SKM-1 (cell line): ENCODE measurements at regions not wholly inside any gene's neighbourhood (a gene's known extent, or its start where the extent isn't known, plus 50 kb on each side); places are given as distances from the start of the nearest gene placed in this dataset.

Source experiments
- DNase-seq: peaks from one replicate; lab custom pipeline; 2025; ENCODE audit not compliant: unreplicated experiment; lab: John Stamatoyannopoulos, UW

DNA sequence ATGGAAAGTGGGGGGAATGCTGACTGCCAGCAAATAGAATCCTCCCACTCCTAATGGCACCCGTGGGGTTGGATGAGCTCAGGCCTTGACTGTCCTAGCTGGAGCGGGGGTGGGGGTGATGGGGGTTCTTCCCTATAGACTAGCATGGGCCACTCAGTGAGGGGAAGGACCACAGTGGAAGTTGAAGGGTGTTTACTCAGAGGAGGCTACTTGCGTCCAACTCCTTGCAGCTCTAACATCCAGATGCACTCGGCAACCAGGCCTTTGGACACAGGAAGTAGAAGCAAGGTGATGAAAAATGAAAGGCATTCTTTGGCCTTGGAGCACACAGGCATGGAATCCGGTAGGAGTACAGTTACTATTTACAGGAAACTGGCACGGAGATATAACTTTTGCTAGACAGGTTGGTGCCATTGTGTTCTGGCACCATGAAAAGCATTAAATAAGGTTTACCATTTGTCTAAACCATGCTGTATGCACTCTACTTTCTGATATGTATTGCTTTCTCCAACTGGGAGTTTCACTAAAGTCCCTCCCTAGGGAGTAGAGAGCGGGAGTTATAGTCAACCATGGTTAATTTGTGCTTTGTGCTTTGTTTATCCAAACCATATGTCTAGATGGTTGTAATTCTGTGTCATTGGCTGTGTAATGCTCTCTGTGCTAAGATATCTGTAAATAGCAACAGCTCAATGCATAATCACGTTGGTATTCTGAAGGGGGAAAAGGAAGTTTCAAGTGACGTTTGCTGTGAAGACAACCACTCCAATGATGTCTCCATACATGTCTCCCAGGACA lies 125.3 kb downstream of the TSHZ3 start:
- DNase-seq, result no peak

DNA sequence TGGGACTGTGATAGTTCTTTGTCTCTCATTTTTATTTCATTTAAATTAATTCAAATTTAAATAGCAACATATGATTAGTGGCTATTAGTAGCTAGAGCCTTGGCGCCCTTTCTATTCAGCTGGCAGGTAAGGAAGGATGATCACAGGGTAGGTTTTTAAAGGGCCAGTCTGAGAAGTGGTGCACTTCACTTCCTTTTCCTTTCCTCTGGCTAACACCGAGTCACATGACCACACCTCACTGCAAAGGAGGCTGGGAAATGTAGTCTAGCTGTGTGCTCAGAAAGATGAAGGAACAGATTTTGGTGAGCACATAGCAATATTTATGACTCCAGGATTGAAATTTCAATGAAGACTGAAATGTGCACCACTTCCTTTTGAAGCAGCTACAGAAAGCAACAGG lies 128.7 kb downstream of the TSHZ3 start:
- DNase-seq, result no peak

DNA sequence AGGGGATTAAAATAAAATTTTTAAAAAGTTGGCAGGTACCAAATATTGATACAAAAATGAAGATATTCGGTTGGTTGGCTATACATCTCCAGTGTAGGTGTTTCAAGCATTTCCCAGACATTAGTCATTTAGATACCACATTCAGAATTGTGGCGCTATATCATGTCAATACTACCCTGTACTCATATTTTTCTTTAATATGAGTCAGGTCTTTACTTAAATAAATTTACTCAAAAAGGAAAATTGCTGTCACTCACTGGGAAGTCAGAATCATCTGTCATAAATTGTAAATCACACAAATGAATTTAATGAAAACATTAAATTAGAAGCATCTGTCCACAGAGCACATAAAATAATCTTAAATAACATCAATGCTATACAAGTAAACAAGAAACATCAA lies 134.2 kb downstream of the TSHZ3 start:
- DNase-seq, result no peak

DNA sequence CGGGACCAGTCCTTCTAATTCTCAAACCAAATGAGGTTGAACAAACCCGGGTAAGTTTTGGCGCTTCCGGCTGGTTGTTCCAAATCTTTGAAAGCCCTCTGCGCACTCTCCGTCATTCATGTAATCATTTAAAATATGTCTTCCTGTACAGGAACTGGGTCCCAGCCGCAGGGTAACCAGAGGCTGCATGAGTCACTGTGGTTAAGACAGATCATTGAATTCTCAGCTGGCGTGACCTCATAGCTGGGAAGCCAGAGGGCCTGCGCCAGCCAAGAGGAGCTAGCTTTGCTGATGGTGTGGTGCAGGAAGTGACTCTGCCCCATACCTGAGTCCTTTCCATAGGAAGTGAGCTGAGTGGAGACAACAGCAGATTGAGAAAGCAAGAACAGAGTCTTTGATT lies 135.2 kb downstream of the TSHZ3 start:
- DNase-seq, result peak; percentile 84

DNA sequence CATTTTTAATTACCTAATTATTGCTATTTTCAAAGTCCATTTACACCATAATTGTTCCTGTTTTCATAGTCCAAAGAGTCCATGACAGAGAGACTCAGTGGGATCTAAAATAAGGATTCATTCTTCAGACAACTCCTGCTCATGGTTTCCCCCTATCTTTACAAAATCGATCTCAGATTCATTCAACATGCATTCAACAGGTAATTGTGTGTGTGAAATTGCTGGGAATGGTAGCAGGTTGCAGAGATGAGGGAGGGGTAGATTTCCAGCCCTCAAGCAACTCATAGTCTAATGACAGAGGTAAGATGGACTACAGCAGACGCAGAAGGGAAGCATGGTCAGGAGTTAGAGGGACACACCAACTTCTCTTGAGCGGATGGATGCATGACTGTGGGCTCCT lies 138.1 kb downstream of the TSHZ3 start:
- DNase-seq, result no peak

DNA sequence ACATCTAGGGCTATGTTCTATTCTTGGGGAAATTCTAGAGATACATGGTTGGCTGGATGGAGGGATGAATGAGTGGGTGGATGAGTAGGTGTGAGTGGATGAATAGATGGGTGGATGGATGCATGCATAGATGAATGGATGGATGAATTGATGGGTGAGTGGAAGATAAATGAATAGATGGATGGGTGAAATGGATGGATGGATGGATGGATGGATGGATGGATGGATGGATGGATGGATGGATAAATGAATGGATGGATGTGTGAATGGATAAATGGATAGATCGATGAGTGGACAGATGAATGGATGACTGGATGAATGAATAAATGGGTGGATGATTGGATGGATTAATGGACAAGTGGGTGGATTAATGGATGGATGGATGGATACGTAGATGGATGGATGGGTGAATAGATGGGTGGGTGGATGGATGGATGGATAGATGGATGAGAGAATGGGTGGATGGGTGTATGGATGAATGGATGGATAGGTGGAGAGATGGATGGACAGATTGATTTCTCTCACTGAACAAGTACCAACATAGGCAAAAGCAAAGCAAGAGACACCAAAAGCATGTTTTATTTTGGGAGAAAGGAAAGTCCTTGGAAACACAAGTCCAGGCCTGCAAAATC lies 143.2 kb downstream of the TSHZ3 start:
- DNase-seq, result no peak

DNA sequence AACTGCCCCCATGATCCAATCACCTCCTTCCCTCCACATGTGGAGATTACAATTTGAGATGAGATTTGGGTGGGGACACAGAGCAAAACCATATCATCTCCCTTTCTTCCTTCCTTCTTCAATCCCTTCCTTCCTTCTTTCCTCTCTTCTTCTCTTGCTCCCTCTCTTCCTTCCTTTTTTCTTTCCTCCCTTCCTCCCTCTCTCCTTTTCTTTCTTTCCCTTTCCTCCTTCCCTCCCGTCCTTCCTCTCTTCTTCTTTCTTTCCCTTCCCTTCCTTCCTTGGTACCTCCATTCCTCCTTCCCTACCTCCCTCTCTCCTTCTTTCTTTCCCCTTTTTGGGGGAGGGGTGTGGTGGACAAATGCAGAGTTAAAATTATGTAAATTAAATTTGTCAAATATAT lies 145.1 kb downstream of the TSHZ3 start:
- no peak for DNase-seq

DNA sequence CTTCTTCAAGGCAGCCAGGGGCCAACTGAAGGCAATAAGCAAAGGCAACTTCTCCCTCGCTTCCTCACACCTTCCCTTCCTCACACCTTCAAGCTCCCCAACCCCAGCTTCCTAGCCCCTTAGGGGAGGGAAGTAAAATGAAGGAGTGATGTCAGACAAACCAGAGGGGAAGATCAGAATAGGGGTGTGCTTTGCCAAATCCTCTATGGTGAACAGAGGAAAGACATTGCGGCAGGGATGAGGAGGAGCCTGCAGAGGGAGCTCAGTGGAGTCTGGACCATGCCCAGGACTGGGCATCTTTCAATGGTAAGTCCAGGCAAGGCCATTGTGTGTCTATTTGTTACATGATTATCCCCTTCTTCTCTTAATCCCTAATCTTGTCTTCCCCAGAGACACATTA lies 164.0 kb downstream of the TSHZ3 start:
- DNase-seq, result no peak

DNA sequence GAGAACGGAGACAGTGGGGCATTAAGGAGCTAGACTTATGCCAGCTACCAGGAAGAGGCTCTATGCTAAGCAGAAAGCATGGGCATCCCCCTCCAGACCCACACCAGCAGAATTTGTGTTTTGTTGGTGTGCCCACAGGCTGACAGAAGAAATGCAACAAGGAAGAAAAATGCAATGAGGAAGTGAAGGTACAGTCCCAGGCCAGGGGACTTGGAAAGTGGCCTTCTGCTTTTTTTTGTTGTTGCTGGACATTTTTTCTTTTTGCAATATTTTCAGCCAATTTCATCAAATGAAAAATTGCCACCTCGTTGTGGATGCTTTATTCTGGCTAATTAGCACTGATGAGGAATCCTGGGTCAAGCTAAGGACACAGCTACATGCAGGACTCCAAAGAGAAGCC lies 167.7 kb downstream of the TSHZ3 start:
- DNase-seq, result no peak

DNA sequence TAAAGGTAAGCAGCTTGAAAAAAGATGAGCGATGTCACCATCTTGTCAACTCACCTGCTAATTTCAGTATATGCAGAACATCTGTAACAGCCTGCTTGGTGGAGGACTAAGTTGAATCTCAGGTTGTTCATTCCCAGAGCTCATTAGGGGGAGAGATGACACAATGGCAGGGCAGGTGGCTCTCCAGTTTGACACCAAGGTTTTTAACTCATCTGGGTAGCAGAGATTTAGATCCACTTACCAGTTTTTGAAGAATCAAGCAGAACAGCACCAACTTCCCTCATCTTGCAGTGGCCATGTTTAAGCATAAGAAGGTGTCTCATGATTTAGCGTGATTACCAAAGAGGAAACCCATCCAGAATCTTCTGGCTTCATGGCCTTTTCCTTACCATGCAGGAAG lies 168.3 kb downstream of the TSHZ3 start:
- DNase-seq, result no peak

DNA sequence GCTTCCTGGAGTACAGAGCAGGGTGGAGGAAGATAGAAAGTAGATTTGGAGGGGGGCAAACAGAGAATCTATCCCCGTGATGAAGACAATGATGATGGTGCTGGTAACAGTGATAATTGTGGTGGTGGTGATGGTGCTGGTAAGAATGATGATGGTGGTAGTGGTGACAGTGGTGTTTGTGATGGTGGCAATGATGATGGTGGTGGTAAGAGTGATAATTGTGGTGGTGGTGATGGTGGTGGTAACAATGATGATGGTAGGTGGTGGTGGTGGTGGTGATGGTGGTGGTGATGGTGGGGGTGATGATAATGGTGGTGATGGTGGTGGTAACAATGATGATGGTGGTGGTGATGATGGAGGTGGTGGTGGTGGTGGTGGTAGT lies 169.8 kb downstream of the TSHZ3 start:
- no peak for DNase-seq

DNA sequence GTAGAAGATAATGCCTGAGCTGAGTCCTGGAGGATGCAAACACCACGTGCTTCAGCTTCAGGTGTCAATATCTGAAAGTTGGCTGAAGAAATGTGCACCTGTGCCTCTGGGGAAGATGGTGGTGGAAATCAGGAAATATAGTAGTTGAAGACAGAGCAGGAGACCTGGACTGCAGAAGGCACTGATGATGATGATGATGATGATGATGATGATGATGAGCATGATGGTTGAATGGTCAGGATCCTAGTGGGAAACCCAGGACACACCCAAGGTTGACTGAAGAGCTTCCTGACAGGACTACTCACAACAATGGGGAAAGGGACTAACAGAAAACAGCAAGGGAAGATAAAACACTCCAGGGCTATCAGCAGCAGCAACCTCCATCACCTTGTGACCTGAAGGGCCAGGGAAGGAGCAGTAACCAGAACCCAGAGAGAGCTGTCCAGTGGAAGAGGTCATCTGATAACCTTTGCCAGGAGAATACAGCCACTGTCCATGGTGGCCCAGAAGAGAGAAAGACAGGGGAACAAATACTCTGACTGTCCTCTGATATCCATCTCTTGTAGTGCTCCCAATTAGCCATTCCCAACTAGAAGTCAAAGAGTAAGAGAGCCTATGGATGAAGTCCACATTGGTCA lies 170.3 kb downstream of the TSHZ3 start:
- DNase-seq, result no peak

DNA sequence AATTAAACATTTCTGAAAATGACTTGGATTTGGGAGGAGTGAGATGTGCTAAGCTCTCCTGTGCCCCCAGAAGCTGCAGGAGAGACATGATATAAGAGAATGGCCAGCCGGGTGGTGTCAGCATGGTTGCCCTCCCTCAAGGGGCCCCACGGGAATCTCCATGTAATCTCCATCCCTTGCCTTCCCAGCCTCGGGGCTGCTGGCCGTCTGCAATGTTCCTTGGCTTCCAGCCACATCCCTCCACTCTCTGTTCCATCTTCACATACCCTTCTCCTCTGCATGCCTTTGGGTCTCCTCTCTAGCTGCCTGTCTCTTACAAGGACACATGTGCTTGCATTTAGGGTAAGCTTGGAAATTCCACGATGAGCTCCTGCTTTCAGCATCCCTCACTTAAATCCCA lies 172.0 kb downstream of the TSHZ3 start:
- no peak for DNase-seq

DNA sequence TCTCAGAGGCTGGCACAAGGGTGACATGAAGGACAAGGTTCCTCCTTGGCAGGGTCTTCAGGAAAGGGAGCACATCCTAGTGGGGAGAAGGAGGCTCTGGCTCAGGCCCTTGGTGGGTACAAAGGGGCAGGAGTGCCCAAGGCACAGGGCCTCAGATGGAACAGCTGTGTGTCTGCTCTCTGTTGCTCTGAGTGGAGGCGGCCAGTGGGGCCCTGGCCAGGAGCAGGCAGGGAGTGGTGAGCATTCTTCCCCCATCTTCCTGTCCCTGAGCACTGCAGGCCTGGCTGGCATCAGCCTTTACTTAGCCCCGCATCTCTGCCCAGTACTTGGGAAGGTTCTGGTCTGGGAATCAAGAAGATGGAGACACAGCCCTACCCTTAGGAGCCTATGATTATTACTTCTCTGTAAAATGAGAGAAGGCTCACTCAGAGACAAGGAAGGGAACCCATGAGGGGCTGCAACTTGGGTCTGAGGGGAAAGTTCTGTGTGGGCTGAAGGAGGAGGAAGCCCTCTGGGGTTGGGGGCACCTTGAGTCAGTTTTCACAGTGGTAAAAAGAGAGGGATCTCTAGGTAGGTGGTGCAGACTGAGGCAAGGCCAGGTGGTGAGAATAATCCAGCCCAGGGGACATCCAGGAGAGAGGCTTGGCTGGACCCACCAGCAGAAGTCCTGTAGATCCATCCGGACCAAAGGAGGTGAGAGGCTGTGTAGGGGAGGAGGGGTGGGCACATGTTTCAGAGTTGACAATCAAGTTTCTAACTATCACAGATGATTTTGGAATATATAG lies 173.5 kb downstream of the TSHZ3 start:
- no peak for DNase-seq

DNA sequence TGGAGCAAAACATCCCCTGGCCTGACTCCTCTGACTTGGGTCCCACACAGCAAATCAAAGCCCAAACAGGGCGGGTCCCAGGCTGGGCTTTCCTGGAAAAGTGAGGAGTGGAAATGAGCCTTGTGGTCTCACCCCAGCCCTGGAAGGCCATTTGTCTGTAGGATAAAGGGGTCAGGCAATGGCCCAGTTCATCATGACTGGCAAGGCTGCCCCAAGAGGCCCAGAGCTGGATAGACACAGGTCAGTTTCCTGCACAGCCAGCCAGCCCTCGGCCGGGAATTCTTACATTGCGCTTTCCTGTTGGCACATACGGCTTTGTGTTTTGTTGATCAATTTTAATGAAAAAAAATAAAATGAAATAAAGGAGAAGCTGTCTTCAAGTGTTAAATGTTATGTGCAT lies 174.3 kb downstream of the TSHZ3 start:
- DNase-seq, result no peak

DNA sequence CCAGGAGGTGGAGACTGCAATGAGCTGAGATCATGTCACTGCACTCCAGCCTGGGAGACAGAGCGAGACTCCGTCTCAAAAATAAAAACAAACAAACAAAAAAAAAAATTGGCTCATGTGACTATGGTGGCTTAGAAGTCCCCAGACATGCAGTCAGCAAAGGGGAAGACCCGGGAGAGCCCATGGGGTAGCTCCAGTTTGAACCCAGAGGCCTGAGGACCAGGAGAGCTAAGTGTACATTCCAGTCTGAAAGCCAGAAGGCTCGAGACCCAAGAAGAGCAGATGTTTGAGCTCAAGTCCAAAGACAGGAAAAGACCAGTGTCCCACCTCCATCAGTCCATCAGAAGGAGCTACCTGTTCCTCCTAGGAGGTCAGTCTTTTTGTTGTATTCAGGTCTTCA lies 175.2 kb downstream of the TSHZ3 start:
- DNase-seq, result no peak

DNA sequence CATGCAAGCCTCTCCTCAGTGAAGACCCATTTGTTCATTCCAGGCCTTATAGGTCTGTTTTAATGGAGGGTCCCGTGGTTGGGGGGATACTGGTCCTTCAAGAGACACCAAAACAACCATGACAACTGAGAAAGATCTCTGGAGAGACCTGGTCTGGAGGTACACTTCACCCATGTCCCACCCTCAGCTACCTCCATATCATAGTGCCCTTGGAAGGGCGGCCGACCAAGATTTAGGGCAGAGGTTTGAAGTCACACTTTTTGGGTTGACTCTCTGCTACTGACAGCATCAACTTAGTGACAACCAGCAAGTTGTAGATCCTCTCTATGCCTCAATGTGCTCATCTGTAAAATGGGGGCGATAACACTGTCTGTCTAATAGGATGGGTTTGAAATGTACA lies 177.3 kb downstream of the TSHZ3 start:
- no peak for DNase-seq

DNA sequence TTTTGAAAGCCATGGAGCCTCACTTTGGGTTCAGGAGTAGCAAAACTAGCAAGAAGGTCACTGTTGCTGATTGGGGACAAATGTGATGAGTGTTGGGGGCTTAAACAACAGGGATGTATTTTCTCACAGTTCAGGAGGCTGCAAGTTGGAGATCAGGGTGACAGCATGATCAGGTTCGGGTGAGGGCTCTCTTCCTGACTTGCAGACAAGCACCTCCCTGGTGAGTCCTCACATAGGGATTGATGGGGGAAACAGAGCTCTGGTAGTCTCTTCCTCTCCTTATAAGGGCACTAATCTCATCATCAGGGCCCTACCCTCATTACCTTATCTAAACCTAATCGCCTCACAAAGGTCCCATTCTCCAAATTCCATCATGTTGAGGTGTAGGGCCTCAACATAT lies 179.2 kb downstream of the TSHZ3 start:
- no peak for DNase-seq

DNA sequence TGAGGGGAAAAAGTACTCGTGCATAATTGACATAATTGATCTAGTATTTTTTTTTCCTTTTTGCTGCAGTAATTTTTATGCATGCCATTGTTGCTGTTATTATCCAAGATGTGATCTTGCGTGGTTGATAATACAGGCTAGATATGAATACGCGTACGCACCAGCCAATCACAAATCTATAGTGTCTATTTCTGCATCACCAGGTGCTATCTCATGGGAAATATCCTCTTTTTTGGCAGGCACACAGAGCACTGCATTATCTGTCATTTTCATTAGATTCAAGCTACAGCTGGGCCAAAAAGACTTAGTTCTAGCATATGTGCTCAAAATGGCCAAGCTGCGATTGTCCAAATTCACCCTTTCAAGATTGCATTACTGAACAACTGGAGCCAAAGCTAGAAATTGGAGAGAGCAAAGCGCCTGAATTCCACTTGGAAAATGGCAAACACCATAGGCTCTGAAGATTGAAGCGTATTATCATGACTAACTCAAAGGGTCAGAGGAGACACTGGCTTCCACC lies 181.1 kb downstream of the TSHZ3 start:
- no peak for DNase-seq

DNA sequence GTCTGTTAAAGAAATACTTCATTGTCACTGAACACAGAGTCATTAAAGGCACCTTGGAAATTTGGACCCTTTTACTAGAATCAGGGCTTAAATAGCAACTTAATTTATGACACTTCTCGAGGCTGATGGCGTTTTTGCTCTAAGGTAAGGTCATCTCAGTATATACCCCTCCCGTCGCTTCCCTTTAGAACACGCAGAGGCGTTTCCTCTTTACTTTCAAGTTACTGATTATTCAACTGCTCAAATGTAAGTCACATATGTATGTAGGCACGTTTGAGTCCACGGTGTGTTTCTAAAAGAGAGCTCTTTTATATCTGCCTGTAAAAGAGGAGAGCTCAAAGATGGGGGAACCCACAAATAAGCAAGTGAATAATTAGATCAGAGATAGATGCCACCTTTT lies 181.5 kb downstream of the TSHZ3 start:
- DNase-seq, result no peak

DNA sequence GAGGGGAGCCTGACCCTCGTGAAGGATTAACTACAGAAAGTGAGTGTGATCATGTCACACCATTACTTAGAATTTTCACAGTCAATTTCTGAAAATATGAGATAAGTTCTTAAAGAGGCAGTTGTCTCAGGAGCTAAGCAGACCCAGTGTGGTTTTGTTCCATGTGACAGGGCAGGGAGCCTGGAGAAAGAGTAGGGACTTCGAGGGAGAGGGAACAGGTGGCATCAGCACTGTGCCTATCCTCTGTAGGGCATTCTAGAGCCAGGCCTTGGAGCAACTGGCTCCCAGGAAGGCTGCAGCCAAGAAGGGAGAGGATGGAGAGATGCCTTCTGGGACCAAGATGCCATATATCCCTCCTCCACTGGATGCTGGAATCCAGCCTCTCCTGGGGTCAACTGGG lies 183.0 kb downstream of the TSHZ3 start:
- DNase-seq, result no peak
